HAP-1 (cell line): ENCODE measurements at regions not wholly inside any gene's neighbourhood (a gene's known extent, or its start where the extent isn't known, plus 50 kb on each side); places are given as distances from the start of the nearest gene placed in this dataset.

Experiments used
- DNase-seq, 2 experiments: peaks; one replicate each; pipeline ENCODE4 v3.0.0-alpha.2; 2016 to 2020; ENCODE audit warnings: low spot score in 2 of 2
- H3K27me3 ChIP-seq: fragments of 250-450 bp; sonication (Bioruptor Pico); 2 replicates; pipeline ENCODE4 v1.5.1; 2020; ENCODE audit warnings: low read depth, mild to moderate bottlenecking, moderate library complexity
- H3K36me3 ChIP-seq: fragments of 250-450 bp; sonication (Bioruptor Pico); replicated peaks from 2 replicates; pipeline ENCODE4 v1.5.1; 2020; ENCODE audit warnings: mild to moderate bottlenecking
- H3K4me1 ChIP-seq: fragments of 250-450 bp; sonication (Bioruptor Pico); 2 replicates; pipeline ENCODE4 v1.5.1; 2020; ENCODE audit warnings: mild to moderate bottlenecking
- H3K4me3 ChIP-seq: fragments of 250-450 bp; sonication (Bioruptor Pico); 2 replicates; pipeline ENCODE4 v1.5.1; 2020; ENCODE audit warnings: mild to moderate bottlenecking, moderate library complexity
- H3K9me3 ChIP-seq: fragments of 250-450 bp; sonication (Bioruptor Pico); 2 replicates; pipeline ENCODE4 v1.5.1; 2020; ENCODE audit warnings: mild to moderate bottlenecking, moderate library complexity
- in situ Hi-C: fragments of 300-500 bp; cut with MboI; formaldehyde crosslinking; loops from 3 replicates; pipeline ENCODE4 v1.14.3; 2020; ENCODE audit warnings: low sequenced_read_pairs, inconsistent platforms, mixed read lengths

DNA sequence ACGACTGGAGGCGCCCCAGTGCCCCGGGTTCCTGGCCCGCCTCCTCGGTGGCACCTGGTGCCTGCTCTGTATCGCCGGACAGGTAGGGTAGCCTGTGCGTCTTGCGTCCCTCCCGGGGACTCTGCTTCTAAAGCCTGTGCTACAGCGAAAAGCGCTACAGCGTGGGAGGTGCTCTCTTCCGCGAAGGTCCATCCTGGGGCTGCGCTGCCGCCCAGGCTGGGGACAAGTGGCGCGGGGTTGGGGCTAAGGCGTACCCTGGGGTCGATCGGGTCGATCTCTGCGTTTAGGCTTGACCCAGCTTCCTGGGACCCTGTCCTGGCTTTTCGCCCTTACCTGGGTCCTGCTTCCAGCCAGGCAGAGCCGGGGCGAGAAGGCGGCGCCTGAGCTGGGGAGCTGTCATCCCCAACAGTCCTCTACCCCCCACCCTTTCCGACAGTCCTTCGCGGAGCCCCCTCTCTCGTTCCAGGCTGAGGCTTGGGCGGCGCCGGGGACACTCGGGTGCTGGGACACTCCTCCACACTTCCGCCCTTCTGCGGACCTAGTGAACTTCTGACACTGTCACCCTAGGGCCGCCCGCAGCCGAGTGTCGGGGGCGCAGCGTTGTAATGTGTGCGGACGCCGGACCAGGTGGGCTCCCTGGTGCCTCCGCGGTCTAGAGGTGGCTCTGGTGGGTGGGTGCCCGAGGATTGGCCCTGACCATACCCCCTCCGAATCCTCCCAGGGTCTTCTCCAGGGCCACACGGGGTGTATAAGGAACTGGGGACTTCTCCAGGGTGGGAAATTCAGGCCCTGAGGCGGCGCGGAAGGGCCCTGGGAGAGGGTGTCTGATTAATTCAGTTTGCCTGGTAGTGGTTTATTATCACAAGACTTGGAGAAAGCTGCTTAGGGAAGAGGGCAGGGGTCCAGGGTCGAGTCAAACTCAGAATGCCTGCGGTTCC is 328.2 kb downstream of the SH3GL2 start:
- DNase-seq, result no peak
- Histone ChIP-seq H3K4me3 (no peak overlapping the region), H3K4me1 (no peaks in the 10 kb centered on the region), H3K36me3 (no peaks in the 10 kb centered on the region), H3K9me3 (no peaks in the 10 kb centered on the region), H3K27me3 (no peaks in the 10 kb centered on the region)
- in situ Hi-C loops, result no loop called here

DNA sequence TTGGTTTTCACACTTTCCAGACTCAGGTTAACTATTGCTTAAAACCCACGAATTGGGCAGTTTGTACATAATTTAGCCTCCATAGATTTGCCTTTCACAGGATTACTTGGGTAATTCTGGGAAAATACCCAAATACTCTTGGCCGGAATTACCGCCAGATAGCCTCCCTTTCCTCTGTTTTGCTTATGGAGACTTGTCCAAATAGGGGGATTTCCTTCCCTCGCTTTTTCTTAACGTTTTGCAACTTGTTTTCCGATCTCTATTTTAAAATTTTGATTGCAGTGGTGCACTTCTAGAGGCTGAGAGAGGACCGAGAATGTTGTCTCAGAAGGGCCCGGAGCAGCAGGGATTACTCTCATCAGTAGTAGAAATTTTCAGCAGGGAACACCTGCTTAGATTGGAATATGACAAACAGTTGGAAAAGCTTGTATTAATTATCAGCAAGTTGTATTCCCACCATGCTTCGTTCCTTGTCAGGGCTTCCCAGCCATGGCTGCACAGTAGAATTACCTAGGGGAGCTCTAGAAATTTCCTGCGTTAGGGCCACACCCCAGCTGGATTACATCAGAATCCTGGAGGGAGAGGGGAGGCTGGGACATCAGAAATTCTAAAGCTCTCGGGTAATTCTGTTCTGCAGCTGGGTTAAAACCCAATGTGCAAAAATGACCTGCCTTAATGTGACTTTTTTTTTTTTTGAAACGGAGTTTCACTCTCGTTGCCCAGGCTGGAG is 329.1 kb downstream of the SH3GL2 start:
- no peaks in the 10 kb centered on the region for H3K36me3 ChIP-seq
- no peaks in the 10 kb centered on the region for H3K27me3 ChIP-seq
- no peaks in the 10 kb centered on the region for H3K4me1 ChIP-seq
- H3K4me3 ChIP-seq, result no peak overlapping the region
- DNase-seq, result no peak
- in situ Hi-C loops, result no loop called here
- H3K9me3 ChIP-seq, result no peaks in the 10 kb centered on the region

DNA sequence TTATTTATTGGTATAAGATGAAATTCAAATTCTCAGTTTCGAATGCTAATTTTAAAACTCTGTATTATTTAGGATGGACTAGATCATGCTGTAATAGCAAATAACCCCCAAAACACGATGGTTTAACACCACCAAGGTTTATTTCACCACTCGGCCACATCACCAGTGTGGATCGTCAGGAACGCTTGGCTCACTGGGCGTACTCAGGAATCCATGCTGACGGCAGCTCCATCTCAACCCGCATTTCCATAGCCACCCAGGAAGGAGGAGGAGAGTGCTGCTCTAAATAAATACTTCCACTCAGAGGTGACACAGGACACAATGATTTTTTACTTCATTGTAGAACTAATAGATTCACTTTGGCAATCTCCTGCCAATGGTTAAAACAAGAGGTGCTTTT is 347.4 kb downstream of the SH3GL2 start:
- no peak for DNase-seq
- H3K9me3 ChIP-seq, result no peaks in the 10 kb centered on the region
- H3K4me3 ChIP-seq, result no peak overlapping the region
- no peaks in the 10 kb centered on the region for H3K36me3 ChIP-seq
- no peaks in the 10 kb centered on the region for H3K27me3 ChIP-seq
- no peaks in the 10 kb centered on the region for H3K4me1 ChIP-seq
- in situ Hi-C loops, result no loop called here

DNA sequence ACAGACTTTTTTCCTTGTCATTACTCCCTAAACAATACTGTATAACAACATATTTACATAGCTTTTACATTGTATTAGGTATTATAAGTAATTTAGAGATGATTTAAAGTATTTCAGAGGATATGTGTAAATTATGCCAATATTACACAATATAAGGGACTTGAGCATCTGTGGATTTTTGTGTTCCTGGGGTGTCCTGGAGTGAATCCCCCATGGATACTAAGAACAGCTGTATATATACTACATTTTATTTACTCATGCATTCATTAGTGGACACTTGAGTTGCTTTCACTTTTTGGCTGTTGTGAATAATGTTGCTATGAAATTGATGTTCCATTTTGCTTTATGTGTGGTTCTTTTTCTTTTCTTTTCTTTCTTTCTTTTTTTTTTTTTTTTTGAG is 348.8 kb downstream of the SH3GL2 start:
- Histone ChIP-seq H3K36me3 (no peaks in the 10 kb centered on the region), H3K9me3 (no peaks in the 10 kb centered on the region), H3K27me3 (no peaks in the 10 kb centered on the region), H3K4me3 (no peak overlapping the region), H3K4me1 (no peaks in the 10 kb centered on the region)
- no peak for DNase-seq
- in situ Hi-C loops, result no loop called here

DNA sequence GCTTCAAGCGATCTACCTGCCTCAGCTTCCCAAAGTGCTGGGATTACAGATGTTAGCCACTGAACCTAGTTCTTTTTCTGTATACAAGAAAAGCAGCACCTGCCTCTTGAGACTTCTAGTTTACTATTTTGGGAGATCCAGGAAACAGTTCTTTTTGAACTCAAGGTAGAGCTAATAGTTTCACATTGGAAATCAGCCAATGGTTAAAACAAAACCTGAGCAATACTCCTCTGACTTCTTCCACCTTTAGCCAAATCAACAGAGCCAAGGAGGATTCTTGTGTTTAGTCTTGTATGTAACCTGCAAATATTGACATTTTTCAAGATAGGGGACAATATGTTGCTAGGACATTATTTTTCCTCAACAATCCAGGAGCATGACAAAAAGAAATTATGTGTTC is 349.4 kb downstream of the SH3GL2 start:
- no peaks in the 10 kb centered on the region for H3K9me3 ChIP-seq
- no peaks in the 10 kb centered on the region for H3K36me3 ChIP-seq
- H3K4me1 ChIP-seq, result no peaks in the 10 kb centered on the region
- no peak for DNase-seq
- no peak overlapping the region for H3K4me3 ChIP-seq
- in situ Hi-C loops, result no loop called here
- H3K27me3 ChIP-seq, result no peaks in the 10 kb centered on the region

DNA sequence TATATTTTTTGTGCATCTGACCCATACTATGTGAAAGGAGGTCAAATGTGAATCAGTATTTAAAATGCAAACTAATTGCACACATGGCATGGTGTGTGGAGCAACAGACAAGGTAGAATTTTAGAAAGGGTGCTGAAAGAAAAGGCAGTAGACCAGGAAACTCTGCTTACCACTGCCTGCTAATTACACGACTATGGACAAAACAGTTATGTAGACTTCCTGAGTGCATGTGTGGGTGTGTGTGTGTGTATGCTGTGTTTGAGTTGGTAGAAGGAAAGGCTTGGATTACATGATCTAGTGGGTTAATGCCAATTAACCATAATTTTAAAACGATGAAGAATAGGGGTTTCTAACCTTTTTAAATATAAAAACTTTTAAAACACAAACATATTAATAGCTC is 349.9 kb downstream of the SH3GL2 start:
- H3K36me3 ChIP-seq, result no peaks in the 10 kb centered on the region
- H3K27me3 ChIP-seq, result no peaks in the 10 kb centered on the region
- in situ Hi-C loops, result no loop called here
- no peak overlapping the region for H3K4me3 ChIP-seq
- DNase-seq, result no peak
- no peaks in the 10 kb centered on the region for H3K9me3 ChIP-seq
- no peaks in the 10 kb centered on the region for H3K4me1 ChIP-seq

DNA sequence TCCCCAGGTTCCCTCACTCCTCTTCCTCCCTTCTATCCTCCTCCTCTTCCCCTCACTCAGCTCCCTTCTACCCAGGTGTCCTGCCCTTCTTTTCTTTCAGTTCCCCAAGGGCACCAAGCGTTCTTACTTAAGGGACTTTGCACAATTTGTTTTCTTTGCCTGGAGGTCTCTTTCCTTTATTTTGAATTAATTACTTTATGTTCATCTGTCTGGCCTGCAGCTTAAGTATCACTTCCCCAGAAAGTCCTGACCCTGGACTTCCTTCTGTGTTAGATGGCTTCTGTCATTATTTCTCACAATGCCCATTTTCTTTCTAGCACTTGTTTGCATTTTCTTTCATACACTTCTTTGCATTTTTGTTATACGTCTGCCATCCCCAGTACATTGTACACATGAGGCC is 350.6 kb downstream of the SH3GL2 start:
- in situ Hi-C loops, result no loop called here
- H3K4me3 ChIP-seq, result no peak overlapping the region

DNA sequence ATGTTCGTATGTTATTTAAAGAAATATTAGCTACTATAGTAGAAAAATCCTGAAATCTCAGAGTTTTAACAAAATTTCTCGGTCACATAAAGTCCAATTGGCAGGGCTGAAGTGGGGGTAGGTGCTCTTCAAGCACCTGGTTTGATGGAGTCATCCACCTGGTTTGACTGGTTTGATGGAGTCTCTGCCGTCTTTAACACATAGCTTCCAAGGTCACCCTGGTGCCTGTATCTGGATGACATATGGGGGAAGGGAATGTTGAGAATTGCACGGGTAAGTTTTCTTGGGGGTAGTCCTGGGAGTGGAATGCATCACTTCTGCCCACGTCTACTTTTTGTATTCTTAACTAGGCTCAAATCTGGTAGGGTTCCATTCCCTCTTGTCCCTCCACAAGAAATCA is 351.2 kb downstream of the SH3GL2 start:
- Histone ChIP-seq H3K4me1 (no peaks in the 10 kb centered on the region), H3K27me3 (no peaks in the 10 kb centered on the region), H3K4me3 (no peak overlapping the region), H3K9me3 (no peaks in the 10 kb centered on the region), H3K36me3 (no peaks in the 10 kb centered on the region)
- DNase-seq, result no peak
- in situ Hi-C loops, result no loop called here

More for the DNA sequence above, 350.6 kb downstream of the SH3GL2 start:
- H3K27me3 ChIP-seq, result no peaks in the 10 kb centered on the region
- no peaks in the 10 kb centered on the region for H3K9me3 ChIP-seq
- no peaks in the 10 kb centered on the region for H3K36me3 ChIP-seq
- DNase-seq, result no peak
- H3K4me1 ChIP-seq, result no peaks in the 10 kb centered on the region

DNA sequence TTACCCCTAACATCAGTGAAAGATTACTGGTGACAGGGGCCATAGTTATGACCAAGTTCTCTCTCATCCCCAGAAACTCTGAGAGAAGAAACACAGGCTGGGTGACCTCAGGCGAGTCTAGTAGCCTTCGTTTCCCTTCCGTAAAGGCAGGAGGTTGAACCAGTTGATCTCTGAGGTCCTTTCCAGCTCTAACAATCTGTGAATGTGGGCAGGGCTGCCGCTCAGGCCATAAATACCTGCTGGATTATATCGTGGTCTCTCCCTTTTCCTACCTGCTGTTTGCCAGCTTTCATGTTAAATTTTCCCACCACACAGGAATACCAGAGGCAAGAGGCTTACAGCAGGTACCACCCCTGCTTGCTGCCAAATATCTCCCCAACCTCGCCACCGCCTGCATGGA is 357.5 kb downstream of the SH3GL2 start:
- in situ Hi-C loops, result no loop called here

DNA sequence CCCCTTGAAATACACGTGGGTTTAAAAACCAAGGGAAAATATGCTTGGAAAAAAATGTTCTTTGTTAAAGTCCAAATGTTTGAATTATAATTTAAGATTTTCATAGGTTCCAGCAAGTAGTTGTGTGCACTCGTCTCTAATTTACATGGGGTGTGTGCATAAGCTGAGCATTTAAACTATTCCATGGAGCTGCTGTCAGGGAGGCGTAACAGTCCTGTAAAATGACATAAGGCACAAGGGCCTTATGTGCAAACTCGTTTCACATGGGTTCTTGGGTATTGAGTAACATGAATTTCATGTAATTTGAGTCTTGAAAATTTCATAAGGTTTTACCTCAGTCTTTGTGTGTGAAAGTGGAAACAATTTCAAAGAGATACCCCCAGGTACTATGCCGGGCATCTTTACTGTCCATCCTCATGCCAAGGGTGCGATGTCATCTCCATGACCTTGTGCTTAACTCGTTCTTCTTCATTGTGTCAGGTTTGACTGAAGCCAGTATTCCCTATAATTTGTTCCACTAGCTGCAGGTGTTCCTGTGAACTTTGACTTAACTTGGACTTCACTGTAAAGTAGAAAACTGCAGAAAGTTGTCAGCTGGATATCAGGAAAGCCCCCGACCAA is 359.3 kb downstream of the SH3GL2 start:
- H3K27me3 ChIP-seq, result no peaks in the 10 kb centered on the region
- in situ Hi-C loops, result no loop called here

More for the DNA sequence above, 357.5 kb downstream of the SH3GL2 start:
- H3K27me3 ChIP-seq, result no peaks in the 10 kb centered on the region
- DNase-seq, result no peak
- no peaks in the 10 kb centered on the region for H3K4me1 ChIP-seq
- H3K36me3 ChIP-seq, result no peaks in the 10 kb centered on the region
- no peak overlapping the region for H3K4me3 ChIP-seq
- H3K9me3 ChIP-seq, result no peaks in the 10 kb centered on the region

DNA sequence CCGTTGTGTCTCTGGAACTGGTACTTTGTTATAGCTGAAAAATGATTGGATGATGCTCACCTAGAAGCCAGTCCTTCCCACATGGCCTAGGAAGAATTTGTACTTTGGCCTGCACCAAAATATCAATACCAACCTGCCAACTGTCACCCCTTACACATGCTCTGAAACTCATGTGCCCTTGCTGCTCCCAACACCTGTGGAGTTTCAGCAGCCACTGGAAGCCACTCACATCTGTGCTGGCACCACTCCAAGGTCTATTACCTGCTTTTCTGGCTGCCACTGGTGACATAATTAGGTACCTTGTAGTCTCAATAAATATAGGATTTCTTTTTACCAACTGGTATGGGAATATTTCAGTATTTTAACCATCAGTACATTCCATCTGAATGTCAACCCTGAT is 363.6 kb downstream of the SH3GL2 start:
- no peaks in the 10 kb centered on the region for H3K27me3 ChIP-seq

More for the DNA sequence above, 359.3 kb downstream of the SH3GL2 start:
- H3K4me1 ChIP-seq, result no peaks in the 10 kb centered on the region
- no peaks in the 10 kb centered on the region for H3K36me3 ChIP-seq
- DNase-seq, result no peak
- no peaks in the 10 kb centered on the region for H3K9me3 ChIP-seq
- H3K4me3 ChIP-seq, result no peak overlapping the region

DNA sequence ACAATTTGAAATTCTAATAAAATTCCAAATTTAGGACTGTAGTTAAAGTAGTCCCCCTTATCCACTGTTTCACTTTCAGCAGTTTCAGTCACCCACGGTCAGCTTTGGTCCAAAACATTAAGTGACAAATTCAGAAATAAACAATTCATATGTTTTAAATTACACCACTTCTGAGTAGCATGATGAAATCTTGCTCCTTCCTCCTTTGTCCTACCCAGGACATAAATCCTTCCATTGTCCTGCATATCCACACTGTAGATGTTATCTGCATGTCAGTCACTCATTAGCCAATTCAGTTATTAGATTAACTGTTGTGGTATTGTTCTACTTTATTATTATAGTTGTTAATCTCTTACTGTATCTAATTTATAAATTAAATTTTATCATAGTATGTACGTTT is 376.5 kb downstream of the SH3GL2 start:
- H3K27me3 ChIP-seq, result 0 out of 2 replicates have a peak, but pooled peaks cover 8% of the 10 kb centered on the region
- DNase-seq, result peak in 1 of 2 experiments; percentile 28
- no peaks in the 10 kb centered on the region for H3K36me3 ChIP-seq
- no peak overlapping the region for H3K4me3 ChIP-seq
- peaks cover 3% of the 10 kb centered on the region; the same call in 1 of the 2 replicates for H3K4me1 ChIP-seq
- in situ Hi-C loops, result no loop called here
- H3K9me3 ChIP-seq, result no peaks in the 10 kb centered on the region

More for the DNA sequence above, 363.6 kb downstream of the SH3GL2 start:
- no peak for DNase-seq
- in situ Hi-C loops, result no loop called here
- Histone ChIP-seq H3K4me1 (no peaks in the 10 kb centered on the region), H3K36me3 (no peaks in the 10 kb centered on the region), H3K9me3 (no peaks in the 10 kb centered on the region), H3K4me3 (no peak overlapping the region)

DNA sequence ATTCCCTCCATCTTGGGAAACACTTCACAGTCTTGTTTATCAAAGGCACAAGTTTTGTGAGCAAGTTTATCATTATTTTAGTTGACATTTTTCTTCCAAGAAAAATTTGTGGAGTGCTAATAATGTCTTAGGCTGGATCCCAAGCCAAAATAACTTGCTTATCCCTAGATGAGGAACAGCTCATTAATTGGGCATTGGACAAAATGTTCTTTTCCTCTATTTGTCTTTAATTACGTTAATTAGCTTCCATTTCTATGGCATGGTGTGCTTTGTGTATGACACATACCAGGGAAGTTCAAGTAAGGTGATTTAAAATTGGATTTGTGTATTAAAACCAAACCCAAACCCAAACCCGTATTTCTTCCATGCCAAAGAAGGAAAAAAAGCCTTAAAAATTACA is 379.5 kb downstream of the SH3GL2 start:
- H3K4me1 ChIP-seq, result peaks cover 3% of the 10 kb centered on the region; the same call in 1 of the 2 replicates
- no peaks in the 10 kb centered on the region for H3K36me3 ChIP-seq
- H3K4me3 ChIP-seq, result no peak overlapping the region
- 0 out of 2 replicates have a peak, but pooled peaks cover 8% of the 10 kb centered on the region for H3K27me3 ChIP-seq
- in situ Hi-C loops, result no loop called here
- no peak for DNase-seq
- no peaks in the 10 kb centered on the region for H3K9me3 ChIP-seq

DNA sequence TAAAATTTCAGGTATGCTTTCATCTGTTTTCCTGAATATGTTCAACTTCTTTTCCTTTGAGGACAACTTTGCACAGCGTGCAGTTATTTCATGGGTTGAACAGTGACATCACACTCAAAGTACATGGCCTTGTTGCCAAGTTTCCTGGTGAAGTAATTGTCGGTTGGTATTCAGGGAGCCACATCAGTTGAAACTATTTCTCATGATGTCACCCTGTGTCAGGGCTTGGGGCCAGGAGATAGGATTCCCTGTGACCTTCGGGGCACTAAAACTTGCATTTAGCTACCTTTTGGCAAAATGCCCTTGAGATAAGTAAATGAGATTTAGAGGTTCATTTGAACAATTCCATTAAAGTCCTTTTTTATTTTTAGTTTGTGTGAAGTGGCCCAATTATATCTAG is 383.9 kb downstream of the SH3GL2 start:
- no peak for DNase-seq
- H3K9me3 ChIP-seq, result no peaks in the 10 kb centered on the region
- in situ Hi-C loops, result no loop called here

More for the DNA sequence above, 383.9 kb downstream of the SH3GL2 start:
- H3K4me3 ChIP-seq, result no peak overlapping the region
- H3K27me3 ChIP-seq, result 0 out of 2 replicates have a peak, but pooled peaks cover 4% of the 10 kb centered on the region
- no peaks in the 10 kb centered on the region for H3K4me1 ChIP-seq
- no peaks in the 10 kb centered on the region for H3K36me3 ChIP-seq
